HG02852 (cell line): ENCODE measurements at regions not wholly inside any gene's neighbourhood (a gene's known extent, or its start where the extent isn't known, plus 50 kb on each side); places are given as distances from the start of the nearest gene placed in this dataset.
"Not testable (repeated sequence)": the region's sequence is repeated elsewhere in the genome, so short reads cannot be mapped to it uniquely, and the experiment has no call there.

Experiments used
- ATAC-seq: cut with Tn5 transposase; IDR thresholded peaks from one replicate; pipeline ENCODE4 v1.9.1; 2021; ENCODE audit warnings: mild to moderate bottlenecking, moderate library complexity; ENCODE audit not compliant: unreplicated experiment

GRCh38 chr7:119545118-119545517, 727.9 kb upstream of the KCND2 start:
- no peak for ATAC-seq

- no peak for ATAC-seq
Observed at GRCh38 chr7:119555788-119556187, 717.2 kb upstream of the KCND2 start.

- no peak for ATAC-seq
Observed at GRCh38 chr7:119556436-119556835, 716.5 kb upstream of the KCND2 start.

- ATAC-seq, result no peak
Observed at GRCh38 chr7:119561751-119562150, 711.2 kb upstream of the KCND2 start.

GRCh38 chr7:119562839-119563238, 710.1 kb upstream of the KCND2 start:
- ATAC-seq, result no peak

- ATAC-seq, result no peak
Observed at GRCh38 chr7:119571666-119572065, 701.3 kb upstream of the KCND2 start.

- ATAC-seq, result no peak
Observed at GRCh38 chr7:119572132-119572531, 700.8 kb upstream of the KCND2 start.

- ATAC-seq, result no peak
Observed at GRCh38 chr7:119572541-119572940, 700.4 kb upstream of the KCND2 start.

GRCh38 chr7:119578116-119578515, 694.9 kb upstream of the KCND2 start:
- no peak for ATAC-seq

- no peak for ATAC-seq
Observed at GRCh38 chr7:119594956-119595355, 678.0 kb upstream of the KCND2 start.

GRCh38 chr7:119596651-119597050, 676.3 kb upstream of the KCND2 start:
- no peak for ATAC-seq

- no peak for ATAC-seq
Observed at GRCh38 chr7:119606297-119606696, 666.7 kb upstream of the KCND2 start.

- ATAC-seq, result no peak
Observed at GRCh38 chr7:119620769-119621168, 652.2 kb upstream of the KCND2 start.

GRCh38 chr7:119623427-119623826, 649.5 kb upstream of the KCND2 start:
- ATAC-seq, result no peak

GRCh38 chr7:119630406-119630969, 642.5 kb upstream of the KCND2 start:
- no peak for ATAC-seq

- not testable (repeated sequence) for ATAC-seq
Observed at GRCh38 chr7:119633812-119634211, 639.2 kb upstream of the KCND2 start.

GRCh38 chr7:119640326-119640725, 632.6 kb upstream of the KCND2 start:
- ATAC-seq, result no peak

- no peak for ATAC-seq
Observed at GRCh38 chr7:119640861-119641260, 632.1 kb upstream of the KCND2 start.

GRCh38 chr7:119643558-119643957, 629.4 kb upstream of the KCND2 start:
- no peak for ATAC-seq

- ATAC-seq, result no peak
Observed at GRCh38 chr7:119647286-119647685, 625.7 kb upstream of the KCND2 start.

- ATAC-seq, result not testable (repeated sequence)
Observed at GRCh38 chr7:119648752-119649151, 624.2 kb upstream of the KCND2 start.

- no peak for ATAC-seq
Observed at GRCh38 chr7:119660080-119660479, 612.9 kb upstream of the KCND2 start.

GRCh38 chr7:119664601-119665000, 608.4 kb upstream of the KCND2 start:
- ATAC-seq, result no peak
